ENCODE measurements at regions not wholly inside any gene's neighbourhood (a gene's known extent, or its start where the extent isn't known, plus 50 kb on each side); places are given as distances from the start of the nearest gene placed in this dataset.

DNA sequence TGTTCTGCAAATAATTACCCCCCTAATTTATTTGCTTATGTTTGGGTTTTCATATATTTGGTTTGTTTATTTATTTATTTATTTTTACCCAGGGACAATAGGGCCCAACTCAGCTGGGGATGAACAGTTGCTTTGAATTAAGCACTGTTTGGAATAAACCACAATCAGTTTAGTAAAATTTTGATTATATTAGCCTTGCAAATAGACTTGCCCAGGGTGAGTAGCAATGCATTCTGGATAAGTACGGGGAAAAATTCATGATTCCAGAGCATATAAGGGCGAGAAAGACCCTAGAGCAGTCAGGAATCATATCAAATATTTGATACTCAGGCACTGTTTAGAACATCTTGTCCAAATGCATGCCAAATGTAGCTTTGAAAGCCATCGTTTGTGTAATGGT lies 242.7 kb downstream of the OMA1 start:
- WGBS, 2 donors, result 32 to 45% methylated on average over 3 of the region's 3 CpGs
- Histone ChIP-seq H3K27me3 (no peaks in the 10 kb centered on the region), H3K27ac (no peak overlapping the region), H3K9me3 (no peaks in the 10 kb centered on the region), H3K4me3 (no peak overlapping the region), H3K4me1 (no peaks in the 10 kb centered on the region), H3K36me3 (no peaks in the 10 kb centered on the region)
- no peak for DNase-seq
- TF ChIP-seq, protein P1, sequence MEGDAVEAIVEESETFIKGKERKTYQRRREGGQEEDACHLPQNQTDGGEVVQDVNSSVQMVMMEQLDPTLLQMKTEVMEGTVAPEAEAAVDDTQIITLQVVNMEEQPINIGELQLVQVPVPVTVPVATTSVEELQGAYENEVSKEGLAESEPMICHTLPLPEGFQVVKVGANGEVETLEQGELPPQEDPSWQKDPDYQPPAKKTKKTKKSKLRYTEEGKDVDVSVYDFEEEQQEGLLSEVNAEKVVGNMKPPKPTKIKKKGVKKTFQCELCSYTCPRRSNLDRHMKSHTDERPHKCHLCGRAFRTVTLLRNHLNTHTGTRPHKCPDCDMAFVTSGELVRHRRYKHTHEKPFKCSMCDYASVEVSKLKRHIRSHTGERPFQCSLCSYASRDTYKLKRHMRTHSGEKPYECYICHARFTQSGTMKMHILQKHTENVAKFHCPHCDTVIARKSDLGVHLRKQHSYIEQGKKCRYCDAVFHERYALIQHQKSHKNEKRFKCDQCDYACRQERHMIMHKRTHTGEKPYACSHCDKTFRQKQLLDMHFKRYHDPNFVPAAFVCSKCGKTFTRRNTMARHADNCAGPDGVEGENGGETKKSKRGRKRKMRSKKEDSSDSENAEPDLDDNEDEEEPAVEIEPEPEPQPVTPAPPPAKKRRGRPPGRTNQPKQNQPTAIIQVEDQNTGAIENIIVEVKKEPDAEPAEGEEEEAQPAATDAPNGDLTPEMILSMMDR (IDR thresholded peaks at IDR 0.05), result no peak
- TF ChIP-seq POLR2A (IDR thresholded peaks at IDR 0.05), result no peak
- intact Hi-C loops (cut with DNase I), result no loop called here

DNA sequence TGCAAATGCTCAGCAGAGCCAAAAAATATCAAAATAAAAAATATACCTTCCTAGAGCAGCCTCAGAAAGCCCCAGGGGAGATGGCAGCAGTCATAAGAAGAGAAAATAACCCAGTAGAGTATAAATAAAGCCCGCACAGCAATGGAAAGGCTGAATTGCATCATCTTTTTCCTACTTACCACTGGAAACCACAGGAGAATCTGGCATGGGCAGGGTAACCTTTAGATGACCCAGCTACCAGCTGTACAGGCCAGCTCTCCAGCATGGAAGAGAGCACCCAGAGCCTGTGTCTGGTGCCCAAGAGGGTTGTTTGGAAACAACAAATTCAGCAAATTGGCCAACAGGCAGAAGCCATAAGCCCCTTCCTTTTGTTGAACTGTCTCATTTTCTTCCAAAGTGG lies 253.1 kb downstream of the OMA1 start:
- no peaks in the 10 kb centered on the region for H3K9me3 ChIP-seq
- H3K36me3 ChIP-seq, result no peaks in the 10 kb centered on the region
- no peaks in the 10 kb centered on the region for H3K4me1 ChIP-seq
- no peak overlapping the region for H3K4me3 ChIP-seq
- H3K27ac ChIP-seq, result no peak overlapping the region
- intact Hi-C loops (cut with DNase I), result no loop called here
- TF ChIP-seq POLR2A (IDR thresholded peaks at IDR 0.05), result no peak
- TF ChIP-seq, protein P1 (IDR thresholded peaks at IDR 0.05), result no peak
- no peaks in the 10 kb centered on the region for H3K27me3 ChIP-seq
- WGBS, 2 donors, result 71 to 80% methylated on average over 1 of the region's 1 CpG
- DNase-seq, result no peak

DNA sequence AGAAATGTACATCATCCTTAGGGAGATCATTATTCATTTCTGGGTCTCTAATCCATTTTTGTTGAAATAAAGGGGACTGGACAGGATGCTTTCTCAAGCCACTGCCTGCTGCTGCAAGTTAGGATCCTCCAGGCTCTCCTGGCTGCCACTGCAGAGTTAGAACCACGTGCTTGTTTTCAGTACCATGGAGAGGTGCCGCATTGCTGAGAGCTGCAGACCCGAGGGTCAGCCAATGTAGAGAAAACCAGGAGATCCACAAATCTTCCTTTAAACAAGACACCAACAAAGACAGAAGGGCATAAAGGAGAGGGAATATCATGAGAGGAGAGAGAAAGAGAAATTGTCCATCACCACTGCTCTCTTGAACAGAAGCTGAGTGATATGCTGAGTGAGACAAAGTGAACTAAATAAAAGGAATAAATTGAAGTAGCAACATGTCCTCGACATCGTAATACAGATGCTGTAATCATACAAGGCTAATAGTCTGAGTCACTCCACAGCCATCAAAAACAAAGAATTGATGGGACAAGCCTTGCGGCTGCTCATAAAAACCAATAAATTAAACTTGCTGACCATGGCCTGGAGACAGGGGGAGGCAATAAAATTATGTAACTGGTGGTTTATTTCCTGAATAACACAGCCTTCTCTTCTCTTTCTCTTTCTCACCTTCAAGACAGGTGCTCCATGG lies 255.7 kb downstream of the OMA1 start:
- Histone ChIP-seq H3K9me3 (no peaks in the 10 kb centered on the region), H3K27ac (no peak overlapping the region), H3K4me1 (no peaks in the 10 kb centered on the region), H3K36me3 (no peaks in the 10 kb centered on the region), H3K27me3 (no peaks in the 10 kb centered on the region), H3K4me3 (no peak overlapping the region)
- no peak for DNase-seq
- TF ChIP-seq POLR2A (IDR thresholded peaks at IDR 0.05), result no peak
- TF ChIP-seq, protein P1 (IDR thresholded peaks at IDR 0.05), result no peak
- 50% methylated on average over 6 of the region's 6 CpGs for WGBS, 2 donors
- intact Hi-C loops (cut with DNase I), result no loop called here

DNA sequence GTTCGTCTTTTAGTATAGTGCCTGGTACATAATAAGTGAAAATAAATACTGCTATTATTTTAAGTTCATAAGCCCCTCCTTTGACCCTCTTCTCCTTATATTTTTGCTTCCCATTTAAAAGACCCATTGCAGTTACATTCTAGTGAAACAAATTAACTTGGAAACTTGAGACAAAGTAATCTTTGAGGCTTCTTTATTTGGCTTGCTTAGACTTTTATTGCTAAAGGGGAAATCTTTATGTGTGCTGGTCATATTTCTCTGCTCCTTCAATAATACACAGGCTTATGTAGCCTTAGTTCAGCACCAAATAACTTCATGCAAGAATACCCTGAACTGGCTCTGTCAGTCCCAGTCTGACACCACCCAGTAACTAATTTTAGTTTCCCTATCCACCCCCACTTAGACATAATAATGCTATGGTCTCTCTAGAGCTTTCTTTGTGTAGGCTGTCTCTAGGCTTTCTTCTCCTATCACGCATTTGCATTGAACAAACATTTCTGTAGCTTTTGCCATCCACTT lies 257.8 kb downstream of the OMA1 start:
- H3K4me1 ChIP-seq, result no peaks in the 10 kb centered on the region
- H3K36me3 ChIP-seq, result no peaks in the 10 kb centered on the region
- intact Hi-C loops (cut with DNase I), result no loop called here
- H3K27ac ChIP-seq, result no peak overlapping the region
- no peak for TF ChIP-seq POLR2A (IDR thresholded peaks at IDR 0.05)
- TF ChIP-seq, protein P1 (IDR thresholded peaks at IDR 0.05), result no peak
- H3K9me3 ChIP-seq, result no peaks in the 10 kb centered on the region
- H3K27me3 ChIP-seq, result no peaks in the 10 kb centered on the region
- H3K4me3 ChIP-seq, result no peak overlapping the region
- no peak for DNase-seq
- WGBS, 2 donors, result 79 to 80% methylated on average over 2 of the region's 2 CpGs

DNA sequence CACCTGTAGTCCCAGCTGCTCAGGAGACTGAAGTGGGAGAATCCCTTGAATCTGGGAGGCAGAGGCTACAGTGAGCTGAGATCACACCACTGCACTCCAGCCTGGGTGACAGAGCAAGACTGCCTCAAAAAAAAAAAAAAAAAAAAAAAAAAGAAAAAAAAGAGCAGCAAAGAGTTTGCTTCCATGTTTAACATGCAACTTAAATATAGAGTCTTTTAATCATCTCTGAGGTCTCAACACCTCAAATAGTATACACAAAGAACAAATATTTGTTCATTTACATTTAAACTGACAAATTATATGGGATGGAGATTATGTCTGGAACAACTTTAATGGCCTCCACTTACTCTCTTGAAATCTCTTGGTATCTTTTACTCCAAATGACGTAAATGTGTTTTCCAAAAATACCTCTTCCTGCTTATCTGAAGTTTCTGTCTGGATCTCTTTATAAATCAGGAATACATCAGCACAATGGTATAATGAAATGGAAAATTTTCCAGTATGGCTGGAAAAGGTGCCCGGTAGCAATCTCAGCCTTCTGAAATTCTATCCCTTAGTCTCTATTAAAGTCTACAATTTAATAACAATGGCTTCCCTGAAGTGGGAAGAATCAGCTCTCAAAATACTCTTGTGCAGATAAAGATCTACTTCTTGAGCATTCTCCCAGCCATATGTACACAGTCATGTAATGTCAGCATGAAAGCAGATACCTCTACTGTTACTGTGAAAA lies 258.5 kb downstream of the OMA1 start:
- WGBS, 2 donors, result 81 to 90% methylated on average over 2 of the region's 2 CpGs
- Histone ChIP-seq H3K27me3 (no peaks in the 10 kb centered on the region), H3K9me3 (no peaks in the 10 kb centered on the region), H3K4me3 (no peak overlapping the region), H3K4me1 (no peaks in the 10 kb centered on the region), H3K36me3 (no peaks in the 10 kb centered on the region), H3K27ac (no peak overlapping the region)
- TF ChIP-seq, protein P1 (IDR thresholded peaks at IDR 0.05), result no peak
- no peak for TF ChIP-seq POLR2A (IDR thresholded peaks at IDR 0.05)
- no peak for DNase-seq
- intact Hi-C loops (cut with DNase I), result no loop called here
